ENCODE measurements at regions not wholly inside any gene's neighbourhood (a gene's known extent, or its start where the extent isn't known, plus 50 kb on each side); places are given as distances from the start of the nearest gene placed in this dataset.

GRCh38 chr15:70226337-70226980 lies 128.7 kb upstream of the TLE3 start:
- DNase-seq = no peak
- H3K27me3 ChIP-seq (ENCODE audit: insufficient read depth, low read depth, severe bottlenecking) = no peaks in the 10 kb centered on the region
- H3K27ac ChIP-seq = no peak overlapping the region
- no peaks in the 10 kb centered on the region for H3K9me3 ChIP-seq (ENCODE audit: severe bottlenecking)
- TF ChIP-seq CTCF (IDR thresholded peaks at IDR 0.05; ENCODE audit: low read depth, low read length) = no peak
- no peak overlapping the region for H3K4me3 ChIP-seq (ENCODE audit: low read depth, low read length)
- no peaks in the 10 kb centered on the region for H3K36me3 ChIP-seq

GRCh38 chr15:70225416-70225815 lies 127.7 kb upstream of the TLE3 start:
- Histone ChIP-seq H3K27me3 (ENCODE audit: insufficient read depth, low read depth, severe bottlenecking) (no peaks in the 10 kb centered on the region), H3K9me3 (ENCODE audit: severe bottlenecking) (no peaks in the 10 kb centered on the region), H3K27ac (no peak overlapping the region), H3K36me3 (no peaks in the 10 kb centered on the region), H3K4me3 (ENCODE audit: low read depth, low read length) (no peak overlapping the region)
- no peak for DNase-seq
- TF ChIP-seq CTCF (IDR thresholded peaks at IDR 0.05; ENCODE audit: low read depth, low read length) = no peak

- H3K4me3 ChIP-seq (ENCODE audit: low read depth, low read length) = no peak overlapping the region
- H3K36me3 ChIP-seq = no peaks in the 10 kb centered on the region
- TF ChIP-seq CTCF (IDR thresholded peaks at IDR 0.05; ENCODE audit: low read depth, low read length) = no peak
- no peaks in the 10 kb centered on the region for H3K27me3 ChIP-seq (ENCODE audit: insufficient read depth, low read depth, severe bottlenecking)
- no peak for DNase-seq
- no peak overlapping the region for H3K27ac ChIP-seq
- no peaks in the 10 kb centered on the region for H3K9me3 ChIP-seq (ENCODE audit: severe bottlenecking)
Observed at GRCh38 chr15:70222606-70223005, 124.9 kb upstream of the TLE3 start.

- TF ChIP-seq CTCF (IDR thresholded peaks at IDR 0.05; ENCODE audit: low read depth, low read length) = no peak
- Histone ChIP-seq H3K36me3 (no peaks in the 10 kb centered on the region), H3K9me3 (ENCODE audit: severe bottlenecking) (no peaks in the 10 kb centered on the region), H3K27me3 (ENCODE audit: insufficient read depth, low read depth, severe bottlenecking) (no peaks in the 10 kb centered on the region), H3K4me3 (ENCODE audit: low read depth, low read length) (no peak overlapping the region), H3K27ac (no peak overlapping the region)
- DNase-seq = no peak
Observed at GRCh38 chr15:70220490-70221096, 122.9 kb upstream of the TLE3 start.

GRCh38 chr15:70219966-70220365 lies 122.2 kb upstream of the TLE3 start:
- no peaks in the 10 kb centered on the region for H3K27me3 ChIP-seq (ENCODE audit: insufficient read depth, low read depth, severe bottlenecking)
- H3K4me3 ChIP-seq (ENCODE audit: low read depth, low read length) = no peak overlapping the region
- H3K9me3 ChIP-seq (ENCODE audit: severe bottlenecking) = no peaks in the 10 kb centered on the region
- no peak for DNase-seq
- no peak for TF ChIP-seq CTCF (IDR thresholded peaks at IDR 0.05; ENCODE audit: low read depth, low read length)
- no peak overlapping the region for H3K27ac ChIP-seq
- H3K36me3 ChIP-seq = no peaks in the 10 kb centered on the region

Measured in WERI-Rb-1 (cell line).